ENCODE measurements at regions not wholly inside any gene's neighbourhood (a gene's known extent, or its start where the extent isn't known, plus 50 kb on each side); places are given as distances from the start of the nearest gene placed in this dataset.

- no peak for TF ChIP-seq REST (IDR thresholded peaks at IDR 0.05; ENCODE audit: unreplicated experiment)
Measured at GRCh38 chr13:82202398-82202797, 1679.9 kb downstream of the SLITRK1 start (continued).

GRCh38 chr13:82196087-82196486, 1686.2 kb downstream of the SLITRK1 start:
- no peak overlapping the region for H3K4me3 Mint-ChIP-seq
- no peaks in the 10 kb centered on the region; the same call in 2 of the 3 replicates for H3K4me1 Mint-ChIP-seq
- Histone ChIP-seq H2AFZ (no peak overlapping the region), H3K27me3 (ENCODE audit: insufficient read depth) (no peaks in the 10 kb centered on the region), H3K36me3 (ENCODE audit: insufficient read depth) (no peaks in the 10 kb centered on the region), H3K79me2 (replicated peaks; ENCODE audit: insufficient read depth) (no peaks in the 10 kb centered on the region), H3K4me2 (no peak overlapping the region), H3F3A (replicated peaks; ENCODE audit: low read depth) (no peaks in the 10 kb centered on the region), H3K9me2 (ENCODE audit: insufficient read depth) (no peaks in the 10 kb centered on the region), H4K20me1 (replicated peaks; ENCODE audit: insufficient read depth) (no peaks in the 10 kb centered on the region), H3K4me1 (ENCODE audit: insufficient read depth) (no peaks in the 10 kb centered on the region; the same call in 1 of the 2 replicates), H3K4me3 (no peak overlapping the region), H3K27ac (ENCODE audit: low read depth) (no peak overlapping the region)
- DNase-seq (ENCODE audit: low spot score) (no peak), ATAC-seq (no peak)
- no peak overlapping the region for H3K27ac Mint-ChIP-seq
- no peaks in the 10 kb centered on the region for H3K27me3 Mint-ChIP-seq (ENCODE audit: insufficient read depth, low read depth, poor library complexity)
- no peak for TF ChIP-seq ZNF114 (CRISPR knock-in tag; IDR thresholded peaks at IDR 0.05)
- no peak for TF ChIP-seq ZNF331 (CRISPR knock-in tag; IDR thresholded peaks at IDR 0.05; ENCODE audit: low read depth)
- no peak for TF ChIP-seq CREB1 (CRISPR knock-in tag; IDR thresholded peaks at IDR 0.05; ENCODE audit: low read depth)
- TF ChIP-seq, protein P1, sequence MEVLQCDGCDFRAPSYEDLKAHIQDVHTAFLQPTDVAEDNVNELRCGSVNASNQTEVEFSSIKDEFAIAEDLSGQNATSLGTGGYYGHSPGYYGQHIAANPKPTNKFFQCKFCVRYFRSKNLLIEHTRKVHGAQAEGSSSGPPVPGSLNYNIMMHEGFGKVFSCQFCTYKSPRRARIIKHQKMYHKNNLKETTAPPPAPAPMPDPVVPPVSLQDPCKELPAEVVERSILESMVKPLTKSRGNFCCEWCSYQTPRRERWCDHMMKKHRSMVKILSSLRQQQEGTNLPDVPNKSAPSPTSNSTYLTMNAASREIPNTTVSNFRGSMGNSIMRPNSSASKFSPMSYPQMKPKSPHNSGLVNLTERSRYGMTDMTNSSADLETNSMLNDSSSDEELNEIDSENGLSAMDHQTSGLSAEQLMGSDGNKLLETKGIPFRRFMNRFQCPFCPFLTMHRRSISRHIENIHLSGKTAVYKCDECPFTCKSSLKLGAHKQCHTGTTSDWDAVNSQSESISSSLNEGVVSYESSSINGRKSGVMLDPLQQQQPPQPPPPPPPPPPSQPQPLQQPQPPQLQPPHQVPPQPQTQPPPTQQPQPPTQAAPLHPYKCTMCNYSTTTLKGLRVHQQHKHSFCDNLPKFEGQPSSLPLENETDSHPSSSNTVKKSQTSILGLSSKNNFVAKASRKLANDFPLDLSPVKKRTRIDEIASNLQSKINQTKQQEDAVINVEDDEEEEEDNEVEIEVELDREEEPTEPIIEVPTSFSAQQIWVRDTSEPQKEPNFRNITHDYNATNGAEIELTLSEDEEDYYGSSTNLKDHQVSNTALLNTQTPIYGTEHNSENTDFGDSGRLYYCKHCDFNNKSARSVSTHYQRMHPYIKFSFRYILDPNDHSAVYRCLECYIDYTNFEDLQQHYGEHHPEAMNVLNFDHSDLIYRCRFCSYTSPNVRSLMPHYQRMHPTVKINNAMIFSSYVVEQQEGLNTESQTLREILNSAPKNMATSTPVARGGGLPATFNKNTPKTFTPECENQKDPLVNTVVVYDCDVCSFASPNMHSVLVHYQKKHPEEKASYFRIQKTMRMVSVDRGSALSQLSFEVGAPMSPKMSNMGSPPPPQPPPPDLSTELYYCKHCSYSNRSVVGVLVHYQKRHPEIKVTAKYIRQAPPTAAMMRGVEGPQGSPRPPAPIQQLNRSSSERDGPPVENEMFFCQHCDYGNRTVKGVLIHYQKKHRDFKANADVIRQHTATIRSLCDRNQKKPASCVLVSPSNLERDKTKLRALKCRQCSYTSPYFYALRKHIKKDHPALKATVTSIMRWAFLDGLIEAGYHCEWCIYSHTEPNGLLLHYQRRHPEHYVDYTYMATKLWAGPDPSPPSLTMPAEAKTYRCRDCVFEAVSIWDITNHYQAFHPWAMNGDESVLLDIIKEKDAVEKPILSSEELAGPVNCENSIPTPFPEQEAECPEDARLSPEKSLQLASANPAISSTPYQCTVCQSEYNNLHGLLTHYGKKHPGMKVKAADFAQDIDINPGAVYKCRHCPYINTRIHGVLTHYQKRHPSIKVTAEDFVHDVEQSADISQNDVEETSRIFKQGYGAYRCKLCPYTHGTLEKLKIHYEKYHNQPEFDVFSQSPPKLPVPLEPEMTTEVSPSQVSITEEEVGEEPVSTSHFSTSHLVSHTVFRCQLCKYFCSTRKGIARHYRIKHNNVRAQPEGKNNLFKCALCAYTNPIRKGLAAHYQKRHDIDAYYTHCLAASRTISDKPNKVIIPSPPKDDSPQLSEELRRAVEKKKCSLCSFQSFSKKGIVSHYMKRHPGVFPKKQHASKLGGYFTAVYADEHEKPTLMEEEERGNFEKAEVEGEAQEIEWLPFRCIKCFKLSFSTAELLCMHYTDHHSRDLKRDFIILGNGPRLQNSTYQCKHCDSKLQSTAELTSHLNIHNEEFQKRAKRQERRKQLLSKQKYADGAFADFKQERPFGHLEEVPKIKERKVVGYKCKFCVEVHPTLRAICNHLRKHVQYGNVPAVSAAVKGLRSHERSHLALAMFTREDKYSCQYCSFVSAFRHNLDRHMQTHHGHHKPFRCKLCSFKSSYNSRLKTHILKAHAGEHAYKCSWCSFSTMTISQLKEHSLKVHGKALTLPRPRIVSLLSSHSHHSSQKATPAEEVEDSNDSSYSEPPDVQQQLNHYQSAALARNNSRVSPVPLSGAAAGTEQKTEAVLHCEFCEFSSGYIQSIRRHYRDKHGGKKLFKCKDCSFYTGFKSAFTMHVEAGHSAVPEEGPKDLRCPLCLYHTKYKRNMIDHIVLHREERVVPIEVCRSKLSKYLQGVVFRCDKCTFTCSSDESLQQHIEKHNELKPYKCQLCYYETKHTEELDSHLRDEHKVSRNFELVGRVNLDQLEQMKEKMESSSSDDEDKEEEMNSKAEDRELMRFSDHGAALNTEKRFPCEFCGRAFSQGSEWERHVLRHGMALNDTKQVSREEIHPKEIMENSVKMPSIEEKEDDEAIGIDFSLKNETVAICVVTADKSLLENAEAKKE (CRISPR knock-in tag; IDR thresholded peaks at IDR 0.05): no peak
- TF ChIP-seq POLR2AphosphoS5 (IDR thresholded peaks at IDR 0.05; ENCODE audit: low read depth): no peak
- TF ChIP-seq EZH2 (IDR thresholded peaks at IDR 0.05; ENCODE audit: low read depth, unreplicated experiment): no peak
- TF ChIP-seq JUNB (IDR thresholded peaks at IDR 0.05; ENCODE audit: unreplicated experiment): no peak
- no peaks in the 10 kb centered on the region for H3K36me3 Mint-ChIP-seq (ENCODE audit: low read depth)
- no peaks in the 10 kb centered on the region for H3K9me3 Mint-ChIP-seq
